ENCODE measurements at regions not wholly inside any gene's neighbourhood (a gene's known extent, or its start where the extent isn't known, plus 50 kb on each side); places are given as distances from the start of the nearest gene placed in this dataset.

DNA sequence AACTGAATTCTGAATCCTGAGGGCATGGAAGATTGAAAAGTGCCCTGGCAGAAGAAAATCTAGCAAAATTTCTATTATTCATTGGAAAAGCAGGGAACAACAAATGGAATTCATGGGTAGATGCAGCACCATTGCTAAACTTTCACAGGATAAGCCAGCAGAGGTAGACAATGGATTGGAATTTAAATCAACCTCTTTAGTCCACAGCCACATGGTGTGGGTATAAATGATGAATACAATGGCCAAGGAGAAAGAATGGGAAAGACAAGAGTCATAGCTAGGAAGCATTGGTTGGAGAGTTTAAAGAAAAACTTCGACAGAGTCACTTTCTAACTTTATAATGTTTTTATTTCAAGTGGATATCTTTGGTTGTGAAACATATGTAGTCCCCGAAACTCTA, 332.8 kb upstream of the PUDP start:
- no peak overlapping the region for H3K4me3 ChIP-seq (replicated peaks in 1 of 3; ENCODE audit: insufficient read depth in 1 of 3, low read depth in 1 of 3, low read length in 3 of 3)
- no peak overlapping the region for H2AFZ ChIP-seq (ENCODE audit: low read depth, low read length)
- no peak for DNase-seq (ENCODE audit: low read depth, low spot score)
- no peak for FAIRE-seq
- POLR2A ChIA-PET, result no interaction called here
- H3K27ac ChIP-seq (ENCODE audit: insufficient read depth, low read depth, low read length), result no peak overlapping the region
- no peak overlapping the region for H3K9ac ChIP-seq (replicated peaks; ENCODE audit: extremely low read depth, insufficient read depth, low read length)
- H3K4me2 ChIP-seq (ENCODE audit: insufficient read depth, low read length), result no peak overlapping the region
- no peaks in the 10 kb centered on the region for H3K27me3 ChIP-seq (ENCODE audit: control insufficient read depth in 2 of 2, insufficient read depth in 2 of 2, low read length in 2 of 2)
- no TSS peak for BruUV-seq (replicated peaks)
- H3K36me3 ChIP-seq (ENCODE audit: control insufficient read depth in 2 of 2, extremely low read depth in 1 of 2, insufficient read depth in 2 of 2, low read length in 2 of 2), result no peaks in the 10 kb centered on the region
- no peaks in the 10 kb centered on the region for H3K9me3 ChIP-seq (replicated peaks; ENCODE audit: control insufficient read depth, insufficient read depth, low read length)
- dilution Hi-C loops (cut with MboI; ENCODE audit: extremely low pct_ligation_motif_present, low sequenced_read_pairs), result no loop called here
- TF ChIP-seq POLR2AphosphoS5 (IDR thresholded peaks at IDR 0.05; ENCODE audit: insufficient read depth, low read depth, low read length) (no peak), JUN (IDR thresholded peaks at IDR 0.05; ENCODE audit: borderline replicate concordance, insufficient read depth, insufficient read length, low read depth) (no peak), GATA2 (IDR thresholded peaks at IDR 0.05; ENCODE audit: insufficient read depth, insufficient read length, low read depth, low read length) (no peak), POLR2A (IDR thresholded peaks at IDR 0.05; ENCODE audit: low read depth, low read length) (no peak), MYC (IDR thresholded peaks at IDR 0.05; ENCODE audit: low read depth, low read length) (no peak), EZH2 (IDR thresholded peaks at IDR 0.05; ENCODE audit: borderline replicate concordance, low read depth, low read length, severe bottlenecking) (no peak), FOS (IDR thresholded peaks at IDR 0.05; ENCODE audit: borderline replicate concordance, insufficient read depth, low read length) (no peak)
- TF ChIP-seq, protein P1, sequence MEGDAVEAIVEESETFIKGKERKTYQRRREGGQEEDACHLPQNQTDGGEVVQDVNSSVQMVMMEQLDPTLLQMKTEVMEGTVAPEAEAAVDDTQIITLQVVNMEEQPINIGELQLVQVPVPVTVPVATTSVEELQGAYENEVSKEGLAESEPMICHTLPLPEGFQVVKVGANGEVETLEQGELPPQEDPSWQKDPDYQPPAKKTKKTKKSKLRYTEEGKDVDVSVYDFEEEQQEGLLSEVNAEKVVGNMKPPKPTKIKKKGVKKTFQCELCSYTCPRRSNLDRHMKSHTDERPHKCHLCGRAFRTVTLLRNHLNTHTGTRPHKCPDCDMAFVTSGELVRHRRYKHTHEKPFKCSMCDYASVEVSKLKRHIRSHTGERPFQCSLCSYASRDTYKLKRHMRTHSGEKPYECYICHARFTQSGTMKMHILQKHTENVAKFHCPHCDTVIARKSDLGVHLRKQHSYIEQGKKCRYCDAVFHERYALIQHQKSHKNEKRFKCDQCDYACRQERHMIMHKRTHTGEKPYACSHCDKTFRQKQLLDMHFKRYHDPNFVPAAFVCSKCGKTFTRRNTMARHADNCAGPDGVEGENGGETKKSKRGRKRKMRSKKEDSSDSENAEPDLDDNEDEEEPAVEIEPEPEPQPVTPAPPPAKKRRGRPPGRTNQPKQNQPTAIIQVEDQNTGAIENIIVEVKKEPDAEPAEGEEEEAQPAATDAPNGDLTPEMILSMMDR (IDR thresholded peaks at IDR 0.05; ENCODE audit: extremely low read depth in 1 of 2, insufficient read depth in 1 of 2, low read depth in 1 of 2, low read length in 2 of 2), result no peak
- H3K79me2 ChIP-seq (ENCODE audit: control insufficient read depth, insufficient read depth, low read length), result no peaks in the 10 kb centered on the region
- H3K9me1 ChIP-seq (replicated peaks; ENCODE audit: control insufficient read depth, extremely low read depth, insufficient read depth, low read length), result no peaks in the 10 kb centered on the region
- CTCF ChIA-PET, result no interaction called here
- H3K4me1 ChIP-seq (ENCODE audit: control insufficient read depth, extremely low read depth, insufficient read depth, low read length), result no peaks in the 10 kb centered on the region
- H4K20me1 ChIP-seq (replicated peaks; ENCODE audit: control insufficient read depth, extremely low read depth, insufficient read depth, low read length), result no peaks in the 10 kb centered on the region
- intact Hi-C loops (cut with micrococcal nuclease), result no loop called here
